ENCODE measurements at regions not wholly inside any gene's neighbourhood (a gene's known extent, or its start where the extent isn't known, plus 50 kb on each side); places are given as distances from the start of the nearest gene placed in this dataset.

DNA sequence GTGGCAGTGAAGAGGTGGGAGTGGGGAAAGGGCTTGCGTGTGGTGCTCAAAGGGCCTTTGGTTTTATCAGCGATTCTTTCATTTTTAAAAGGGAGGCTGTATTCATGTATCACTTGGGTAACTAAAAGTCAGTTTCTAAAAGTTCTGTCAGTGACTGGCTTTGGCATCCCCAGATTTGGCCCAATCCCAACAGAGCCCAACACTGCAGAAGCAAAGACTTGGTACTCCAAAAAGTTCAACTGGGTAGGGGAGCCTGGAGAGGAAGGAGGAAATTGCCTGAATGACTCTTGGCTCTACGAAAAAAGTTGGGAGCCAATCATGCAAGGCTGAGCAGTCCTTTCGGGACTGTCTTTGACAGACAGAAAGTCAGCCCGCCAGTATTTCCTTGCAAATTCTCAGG lies 54.5 kb upstream of the COL13A1 start:
- Mint-ChIP-seq H3K36me3 (no peaks in the 10 kb centered on the region), H3K4me3 (no peak overlapping the region), H3K4me1 (peaks cover 0 to 5% of the 10 kb centered on the region in 2 donors), H3K9me3 (no peaks in the 10 kb centered on the region), H3K27ac (no peak overlapping the region), H3K27me3 (ENCODE audit: low read depth in 2 of 2) (peaks cover 24 to 26% of the 10 kb centered on the region in 2 donors)
- DNase-seq = no peak
- Histone ChIP-seq H3K27ac (ENCODE audit: low read length) (no peak overlapping the region), H3K4me3 (ENCODE audit: low read length) (no peak overlapping the region), H3K36me3 (ENCODE audit: control insufficient read depth, insufficient read depth, low read length) (no peaks in the 10 kb centered on the region), H3K4me1 (ENCODE audit: control insufficient read depth, insufficient read depth, low read length) (no peaks in the 10 kb centered on the region), H3K9me3 (ENCODE audit: control insufficient read depth, insufficient read depth, low read length) (no peaks in the 10 kb centered on the region), H3K27me3 (ENCODE audit: control insufficient read depth, insufficient read depth, low read length) (no peaks in the 10 kb centered on the region)
- TF ChIP-seq, protein P1, sequence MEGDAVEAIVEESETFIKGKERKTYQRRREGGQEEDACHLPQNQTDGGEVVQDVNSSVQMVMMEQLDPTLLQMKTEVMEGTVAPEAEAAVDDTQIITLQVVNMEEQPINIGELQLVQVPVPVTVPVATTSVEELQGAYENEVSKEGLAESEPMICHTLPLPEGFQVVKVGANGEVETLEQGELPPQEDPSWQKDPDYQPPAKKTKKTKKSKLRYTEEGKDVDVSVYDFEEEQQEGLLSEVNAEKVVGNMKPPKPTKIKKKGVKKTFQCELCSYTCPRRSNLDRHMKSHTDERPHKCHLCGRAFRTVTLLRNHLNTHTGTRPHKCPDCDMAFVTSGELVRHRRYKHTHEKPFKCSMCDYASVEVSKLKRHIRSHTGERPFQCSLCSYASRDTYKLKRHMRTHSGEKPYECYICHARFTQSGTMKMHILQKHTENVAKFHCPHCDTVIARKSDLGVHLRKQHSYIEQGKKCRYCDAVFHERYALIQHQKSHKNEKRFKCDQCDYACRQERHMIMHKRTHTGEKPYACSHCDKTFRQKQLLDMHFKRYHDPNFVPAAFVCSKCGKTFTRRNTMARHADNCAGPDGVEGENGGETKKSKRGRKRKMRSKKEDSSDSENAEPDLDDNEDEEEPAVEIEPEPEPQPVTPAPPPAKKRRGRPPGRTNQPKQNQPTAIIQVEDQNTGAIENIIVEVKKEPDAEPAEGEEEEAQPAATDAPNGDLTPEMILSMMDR (IDR thresholded peaks at IDR 0.05) = no peak
- intact Hi-C loops (cut with micrococcal nuclease) = no loop called here
- WGBS (ENCODE audit: insufficient coverage) = 89% methylated on average over 5 of the region's 5 CpGs
- ATAC-seq = no peak

DNA sequence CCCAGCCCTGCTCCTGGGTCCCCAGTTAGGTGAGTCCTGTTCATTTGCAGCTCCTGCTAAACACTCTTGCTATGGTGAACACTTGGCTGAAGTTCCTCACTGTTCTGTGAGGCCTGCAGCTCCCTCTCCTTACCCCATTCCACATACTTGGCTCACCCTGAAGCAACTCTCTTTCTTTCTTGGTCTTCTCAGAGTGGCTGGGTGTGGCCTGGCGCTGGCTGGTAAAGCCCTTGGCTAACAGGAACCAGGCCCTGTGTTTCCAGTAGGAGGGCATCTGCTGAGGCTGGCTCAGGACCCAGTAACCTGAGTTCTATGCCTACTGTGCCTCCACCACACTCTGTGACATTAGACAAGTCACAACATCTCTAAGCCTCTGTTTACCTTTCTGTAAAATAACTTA lies 53.1 kb upstream of the COL13A1 start:
- Mint-ChIP-seq H3K4me3 (no peak overlapping the region), H3K4me1 (no peaks in the 10 kb centered on the region), H3K36me3 (no peaks in the 10 kb centered on the region), H3K27ac (no peak overlapping the region), H3K9me3 (no peaks in the 10 kb centered on the region), H3K27me3 (ENCODE audit: low read depth in 2 of 2) (peaks cover 26 to 29% of the 10 kb centered on the region in 2 donors)
- Histone ChIP-seq H3K36me3 (ENCODE audit: control insufficient read depth, insufficient read depth, low read length) (no peaks in the 10 kb centered on the region), H3K27me3 (ENCODE audit: control insufficient read depth, insufficient read depth, low read length) (no peaks in the 10 kb centered on the region), H3K4me3 (ENCODE audit: low read length) (no peak overlapping the region), H3K4me1 (ENCODE audit: control insufficient read depth, insufficient read depth, low read length) (no peaks in the 10 kb centered on the region), H3K27ac (ENCODE audit: low read length) (no peak overlapping the region), H3K9me3 (ENCODE audit: control insufficient read depth, insufficient read depth, low read length) (no peaks in the 10 kb centered on the region)
- intact Hi-C loops (cut with micrococcal nuclease) = no loop called here
- no peak for ATAC-seq
- TF ChIP-seq, protein P1 (IDR thresholded peaks at IDR 0.05) = no peak
- no peak for DNase-seq
- 71% methylated on average over 1 of the region's 1 CpG for WGBS (ENCODE audit: insufficient coverage)

DNA sequence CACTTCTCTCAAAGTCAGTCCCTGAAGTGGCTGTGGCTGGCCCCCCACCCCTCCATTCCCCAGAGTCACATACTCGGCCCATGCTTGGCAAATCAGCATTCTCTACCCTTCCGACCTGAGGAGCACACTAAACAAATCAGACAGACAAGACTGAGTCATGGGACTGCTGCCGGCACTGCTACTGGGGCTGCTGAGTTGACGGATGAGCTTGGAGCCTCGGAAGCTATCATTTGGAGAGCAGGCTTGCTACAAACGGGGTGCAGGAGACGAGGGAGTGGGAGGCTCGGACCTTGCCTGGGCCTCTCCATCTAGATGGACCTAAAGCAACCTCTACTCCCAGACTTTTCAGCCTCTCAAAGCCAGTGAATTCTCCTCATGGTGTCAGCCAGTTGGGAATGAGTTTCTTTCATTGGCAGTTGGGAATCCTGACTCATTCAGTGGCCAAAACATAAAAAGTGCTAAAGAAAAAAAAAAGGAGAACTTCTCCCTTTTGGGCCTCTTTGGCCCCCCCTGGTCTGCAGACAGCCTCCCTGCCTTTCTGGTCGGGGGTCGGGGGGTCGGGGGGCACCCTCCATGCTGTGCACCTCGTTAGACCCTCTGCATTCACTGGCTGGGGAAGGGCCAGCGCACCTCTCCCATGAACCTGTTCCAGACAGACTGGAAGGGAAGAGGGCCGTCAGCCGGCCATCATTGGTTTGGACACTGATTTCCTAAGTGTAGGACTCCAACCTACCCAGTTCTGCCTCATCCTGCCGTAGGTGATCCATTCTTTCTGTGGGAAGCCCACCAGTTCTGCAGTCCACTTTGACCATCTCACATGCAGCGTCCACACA lies 52.3 kb upstream of the COL13A1 start:
- H3K27ac Mint-ChIP-seq = no peak overlapping the region
- 65% methylated on average over 17 of the region's 17 CpGs for WGBS (ENCODE audit: insufficient coverage)
- H3K27ac ChIP-seq (ENCODE audit: low read length) = no peak overlapping the region
- no peaks in the 10 kb centered on the region for H3K4me1 Mint-ChIP-seq
- no peaks in the 10 kb centered on the region for H3K9me3 ChIP-seq (ENCODE audit: control insufficient read depth, insufficient read depth, low read length)
- H3K27me3 Mint-ChIP-seq (ENCODE audit: low read depth in 2 of 2) = peaks cover 26 to 29% of the 10 kb centered on the region in 2 donors
- H3K36me3 Mint-ChIP-seq = no peaks in the 10 kb centered on the region
- H3K36me3 ChIP-seq (ENCODE audit: control insufficient read depth, insufficient read depth, low read length) = no peaks in the 10 kb centered on the region
- ATAC-seq (no peak), DNase-seq (no peak)
- no peaks in the 10 kb centered on the region for H3K4me1 ChIP-seq (ENCODE audit: control insufficient read depth, insufficient read depth, low read length)
- no peak overlapping the region for H3K4me3 Mint-ChIP-seq
- H3K27me3 ChIP-seq (ENCODE audit: control insufficient read depth, insufficient read depth, low read length) = no peaks in the 10 kb centered on the region
- H3K9me3 Mint-ChIP-seq = no peaks in the 10 kb centered on the region
- TF ChIP-seq, protein P1 (IDR thresholded peaks at IDR 0.05) = no peak
- intact Hi-C loops (cut with micrococcal nuclease) = no loop called here
- H3K4me3 ChIP-seq (ENCODE audit: low read length) = no peak overlapping the region

DNA sequence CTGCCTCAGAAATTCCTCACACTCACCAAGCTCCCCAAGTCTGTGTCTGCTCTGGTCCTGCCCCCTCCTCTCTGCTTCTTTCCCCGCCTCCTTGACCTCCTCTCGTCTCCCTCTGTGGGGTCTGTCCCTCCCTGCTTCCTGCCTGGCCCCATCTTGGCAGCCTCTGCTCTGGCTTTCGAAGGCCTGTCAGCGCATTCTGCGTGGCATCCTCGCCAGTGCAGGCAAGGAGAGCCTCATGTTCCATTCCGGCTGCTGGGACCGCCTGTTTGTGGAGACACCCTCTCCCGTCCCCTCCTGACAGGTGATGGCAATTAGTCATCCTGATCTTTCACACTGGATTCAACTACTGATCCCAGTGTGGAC lies 51.7 kb upstream of the COL13A1 start:
- H3K36me3 Mint-ChIP-seq = no peaks in the 10 kb centered on the region
- intact Hi-C loops (cut with micrococcal nuclease) = no loop called here
- no peak overlapping the region for H3K4me3 Mint-ChIP-seq
- 83% methylated on average over 9 of the region's 9 CpGs for WGBS (ENCODE audit: insufficient coverage)
- H3K4me1 ChIP-seq (ENCODE audit: control insufficient read depth, insufficient read depth, low read length) = no peaks in the 10 kb centered on the region
- H3K27ac ChIP-seq (ENCODE audit: low read length) = no peak overlapping the region
- H3K27me3 Mint-ChIP-seq (ENCODE audit: low read depth in 2 of 2) = peaks cover 23 to 29% of the 10 kb centered on the region in 2 donors
- H3K9me3 ChIP-seq (ENCODE audit: control insufficient read depth, insufficient read depth, low read length) = no peaks in the 10 kb centered on the region
- H3K4me3 ChIP-seq (ENCODE audit: low read length) = no peak overlapping the region
- DNase-seq (no peak), ATAC-seq (no peak)
- TF ChIP-seq, protein P1 (IDR thresholded peaks at IDR 0.05) = no peak
- no peaks in the 10 kb centered on the region for H3K9me3 Mint-ChIP-seq
- no peaks in the 10 kb centered on the region for H3K36me3 ChIP-seq (ENCODE audit: control insufficient read depth, insufficient read depth, low read length)
- no peaks in the 10 kb centered on the region for H3K27me3 ChIP-seq (ENCODE audit: control insufficient read depth, insufficient read depth, low read length)
- no peaks in the 10 kb centered on the region for H3K4me1 Mint-ChIP-seq
- no peak overlapping the region for H3K27ac Mint-ChIP-seq
